Gastroesophageal sphincter (tissue), 4 donors: ENCODE measurements at regions not wholly inside any gene's neighbourhood (a gene's known extent, or its start where the extent isn't known, plus 50 kb on each side); places are given as distances from the start of the nearest gene placed in this dataset.
"Not testable (repeated sequence)": the region's sequence is repeated elsewhere in the genome, so short reads cannot be mapped to it uniquely, and the experiment has no call there.

ENCODE experiments used
- ATAC-seq: fragments of 150-250 bp; one replicate; pipeline ENCODE4 v1.9.1; 2016; ENCODE audit warnings: mild to moderate bottlenecking, moderate library complexity
- H3K27ac ChIP-seq, 4 donors: fragments of 200-600 bp; sonication (generic) in 3 of 4; 1 replicate in 3 of 4; 2 replicates in 1 of 4; pipeline ENCODE4 v1.5.1; 2016 to 2019
- H3K27me3 ChIP-seq: fragments of 200-600 bp; sonication (generic); one replicate; pipeline ENCODE4 v1.5.1; 2019
- H3K36me3 ChIP-seq, 2 donors: fragments of 200-600 bp; sonication (generic); one replicate each; pipeline ENCODE4 v1.5.1; 2019; ENCODE audit warnings: control low read depth in 1 of 2
- H3K4me1 ChIP-seq, 3 donors: fragments of 200-600 bp; sonication (generic); 1 replicate in 2 of 3; 2 replicates in 1 of 3; pipeline ENCODE4 v1.5.1; 2016 to 2019; ENCODE audit warnings: control low read depth in 2 of 3
- H3K4me3 ChIP-seq, 2 donors: fragments of 200-600 bp; sonication (generic); one replicate each; pipeline ENCODE4 v1.5.1; 2019; ENCODE audit warnings: mild to moderate bottlenecking in 1 of 2, moderate library complexity in 1 of 2
- H3K9me3 ChIP-seq, 3 donors: fragments of 200-600 bp; sonication (generic); one replicate each; pipeline ENCODE4 v1.5.1; 2017 to 2019; ENCODE audit warnings: control low read depth in 2 of 3
- CTCF ChIP-seq, 4 experiments: fragments of 200-600 bp in 2 of 4; fragments of 450-650 bp in 2 of 4; sonication (generic) in 1 of 4; IDR thresholded peaks; one replicate each; pipeline ENCODE4 v1.5.1; 2017 to 2019; ENCODE audit warnings: antibody characterized with exemption in 4 of 4, mild to moderate bottlenecking in 2 of 4, moderate library complexity in 2 of 4
- EP300 ChIP-seq: sonication (generic); formaldehyde crosslinking; IDR thresholded peaks from one replicate; pipeline ENCODE4 v1.6.1; 2017; ENCODE audit warnings: antibody characterized with exemption, mild to moderate bottlenecking
- POLR2A ChIP-seq, 2 donors: fragments of 450-650 bp; IDR thresholded peaks; one replicate each; pipeline ENCODE4 v1.6.1; 2017; ENCODE audit warnings: antibody characterized with exemption in 2 of 2, mild to moderate bottlenecking in 2 of 2, moderate library complexity in 1 of 2
- POLR2AphosphoS5 ChIP-seq: sonication (generic); formaldehyde crosslinking; IDR thresholded peaks from one replicate; pipeline ENCODE4 v1.6.1; 2017; ENCODE audit warnings: antibody characterized with exemption
- WGBS, 2 donors: methylation state at CpG; one replicate each; pipeline ENCODE4 v1.1.5; 2018; ENCODE audit warnings: low coverage in 1 of 2; 5-methylcytosine and 5-hydroxymethylcytosine counted together

DNA sequence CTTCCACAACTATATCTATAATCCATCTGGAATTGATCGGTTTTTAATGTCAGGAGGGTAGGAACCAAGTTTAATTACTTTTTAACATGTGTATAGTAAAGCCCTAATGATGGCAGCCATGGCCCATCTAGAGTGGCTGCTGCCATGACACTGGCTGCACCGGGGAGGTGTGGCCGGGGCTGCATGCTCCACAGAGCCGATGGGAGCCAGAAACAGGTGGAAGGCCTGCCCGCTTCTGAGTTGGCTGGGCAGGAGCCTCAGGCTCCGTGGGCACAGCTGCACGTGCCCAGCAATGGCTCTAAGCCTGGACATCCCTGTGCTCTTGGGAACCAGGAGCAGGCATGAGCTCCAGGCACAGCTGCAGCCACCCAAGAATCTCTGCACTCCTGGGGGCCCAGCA, 73.0 kb downstream of the GBP6 start:
- Histone ChIP-seq H3K9me3 (peaks cover 0 to 40% (median 0%) of the 10 kb centered on the region in 3 donors), H3K27ac (no peak overlapping the region), H3K4me3 (no peak overlapping the region), H3K4me1 (no peaks in the 10 kb centered on the region), H3K36me3 (no peaks in the 10 kb centered on the region), H3K27me3 (peaks cover 4% of the 10 kb centered on the region)
- ATAC-seq, result no peak
- 89% methylated on average over 1 of the region's 7 CpGs; no CpG with 5 or more reads in 1 of the 2 donors for WGBS, 2 donors
- TF ChIP-seq CTCF (IDR thresholded peaks at IDR 0.05), result no peak
- TF ChIP-seq POLR2AphosphoS5, result no peak
- TF ChIP-seq EP300, result no peak

DNA sequence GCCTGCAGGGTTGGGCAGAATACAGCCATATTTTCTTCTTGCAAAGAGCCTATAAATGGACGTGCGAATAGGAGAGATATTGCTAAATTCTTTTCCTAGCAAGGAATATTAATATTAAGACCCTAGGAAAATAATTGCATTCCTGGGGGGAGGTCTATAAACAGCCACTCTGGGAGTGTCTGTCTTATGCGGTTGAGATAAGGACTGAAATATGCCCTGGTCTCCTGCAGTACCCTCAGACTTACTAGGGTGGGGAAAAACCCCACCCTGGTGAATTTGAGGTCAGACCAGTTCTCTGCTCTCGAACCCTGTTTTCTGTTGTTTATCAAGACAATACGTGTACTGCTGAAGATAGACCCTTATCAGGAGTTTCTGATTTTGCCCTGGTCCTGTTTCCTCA, 74.4 kb downstream of the GBP6 start:
- not testable (repeated sequence) for H3K27me3 ChIP-seq, H3K4me1 ChIP-seq, H3K4me3 ChIP-seq, H3K36me3 ChIP-seq, H3K27ac ChIP-seq, ATAC-seq
- peaks cover 0 to 40% (median 0%) of the 10 kb centered on the region in 3 donors for H3K9me3 ChIP-seq
- 77 to 86% methylated on average over 5 of the region's 5 CpGs for WGBS, 2 donors

DNA sequence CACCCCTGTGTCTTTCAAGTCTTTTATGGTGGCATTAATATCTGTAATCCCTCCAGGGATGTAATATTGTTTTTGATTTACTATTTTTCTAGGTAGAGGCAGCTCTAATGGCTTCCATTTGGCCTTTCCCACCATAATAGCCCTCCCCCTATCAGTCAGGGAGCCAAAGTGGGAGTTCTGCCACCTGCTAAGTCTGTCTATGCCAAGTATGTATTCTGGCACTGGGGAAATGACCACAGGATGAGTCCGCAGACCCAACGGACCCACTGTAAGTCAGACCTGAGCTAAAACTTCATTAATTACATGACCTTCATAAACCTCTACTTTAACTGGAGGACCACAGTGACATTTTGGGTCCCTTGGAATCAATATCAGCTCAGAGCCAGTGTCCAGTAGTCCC, 77.1 kb downstream of the GBP6 start:
- H3K4me3 ChIP-seq, result no peak overlapping the region
- H3K27ac ChIP-seq, result no peak overlapping the region
- ATAC-seq, result no peak
- WGBS, 2 donors, result 100% methylated on average over 1 of the region's 2 CpGs; no CpG with 5 or more reads in 1 of the 2 donors
- H3K36me3 ChIP-seq, result no peaks in the 10 kb centered on the region
- peaks cover 0 to 40% (median 0%) of the 10 kb centered on the region in 3 donors for H3K9me3 ChIP-seq
- no peaks in the 10 kb centered on the region for H3K4me1 ChIP-seq
- TF ChIP-seq CTCF (IDR thresholded peaks at IDR 0.05) (no peak), POLR2AphosphoS5 (no peak), POLR2A (IDR thresholded peaks at IDR 0.05) (no peak), EP300 (no peak)
- H3K27me3 ChIP-seq, result peaks cover 4% of the 10 kb centered on the region

DNA sequence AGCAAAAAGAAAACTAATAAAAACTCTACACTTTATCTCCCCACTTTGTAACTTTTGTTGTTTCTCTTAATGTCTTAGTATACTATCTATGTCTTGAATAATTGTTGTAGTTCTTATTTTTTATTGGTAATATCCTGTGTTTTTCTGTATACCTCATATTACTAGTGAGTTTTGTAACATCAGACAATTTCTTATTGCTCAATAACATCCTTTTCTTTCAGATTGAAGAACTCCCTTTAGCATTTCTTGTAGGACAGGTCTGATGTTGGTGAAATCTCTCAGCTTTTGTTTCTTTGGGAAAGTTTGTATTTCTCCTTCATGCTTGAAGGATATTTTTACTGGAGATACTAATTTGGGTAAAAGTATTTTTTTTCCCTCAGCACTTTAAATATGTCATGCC, 79.8 kb upstream of the LRRC8B start:
- TF ChIP-seq POLR2AphosphoS5 (no peak), POLR2A (IDR thresholded peaks at IDR 0.05) (no peak), EP300 (no peak), CTCF (IDR thresholded peaks at IDR 0.05) (no peak)
- H3K4me3 ChIP-seq, result no peak overlapping the region
- no peaks in the 10 kb centered on the region for H3K36me3 ChIP-seq
- peaks cover 0 to 9% (median 0%) of the 10 kb centered on the region in 3 donors for H3K9me3 ChIP-seq
- H3K4me1 ChIP-seq, result no peaks in the 10 kb centered on the region
- no peak for ATAC-seq
- H3K27me3 ChIP-seq, result peaks cover 8% of the 10 kb centered on the region
- H3K27ac ChIP-seq, result no peak overlapping the region

DNA sequence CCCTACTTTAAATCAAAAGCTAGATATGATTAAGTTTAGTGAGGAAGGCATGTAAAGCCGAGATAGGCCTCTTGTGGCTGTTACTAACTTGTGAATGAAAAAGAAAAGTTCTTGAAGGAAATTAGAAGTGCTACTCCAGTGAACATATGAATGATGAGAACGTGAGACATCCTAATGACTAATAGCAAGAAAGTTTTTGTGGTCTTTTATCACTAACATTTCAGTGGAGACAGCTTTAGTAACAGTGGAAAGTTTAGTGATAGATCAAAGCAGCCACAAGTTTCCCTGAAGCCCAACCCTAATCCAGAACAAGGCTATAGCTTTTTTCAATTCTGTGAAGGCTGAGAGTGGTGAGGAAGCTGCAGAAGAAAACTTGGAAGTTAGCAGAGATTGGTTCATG, 73.6 kb upstream of the LRRC8B start:
- Histone ChIP-seq H3K4me3 (no peak overlapping the region), H3K4me1 (no peaks in the 10 kb centered on the region), H3K36me3 (no peaks in the 10 kb centered on the region), H3K27me3 (peaks cover 7% of the 10 kb centered on the region), H3K27ac (no peak overlapping the region), H3K9me3 (no peaks in the 10 kb centered on the region)
- no peak for TF ChIP-seq CTCF (IDR thresholded peaks at IDR 0.05)
- TF ChIP-seq EP300, result no peak
- TF ChIP-seq POLR2A (IDR thresholded peaks at IDR 0.05), result no peak
- no peak for TF ChIP-seq POLR2AphosphoS5
- ATAC-seq, result no peak
- 62 to 69% methylated on average over 2 of the region's 2 CpGs for WGBS, 2 donors
